GM18502 (cell line): ENCODE measurements at regions not wholly inside any gene's neighbourhood (a gene's known extent, or its start where the extent isn't known, plus 50 kb on each side); places are given as distances from the start of the nearest gene placed in this dataset.

Experiments used
- ATAC-seq: cut with Tn5 transposase; IDR thresholded peaks from one replicate; pipeline ENCODE4 v1.9.1; 2021; ENCODE audit warnings: mild to moderate bottlenecking; ENCODE audit not compliant: unreplicated experiment, poor library complexity

- no peak for ATAC-seq
These were observed 408.0 kb upstream of the SPOCK3 start for GRCh38 chr4:167642250-167642649.

- ATAC-seq: no peak
These were observed 411.1 kb upstream of the SPOCK3 start for GRCh38 chr4:167645358-167645757.

- ATAC-seq: no peak
These were observed 418.0 kb upstream of the SPOCK3 start for GRCh38 chr4:167652267-167652666.

- ATAC-seq: no peak
These were observed 403.6 kb upstream of the ANXA10 start for GRCh38 chr4:167688660-167689142.

- no peak for ATAC-seq
These were observed 389.9 kb upstream of the ANXA10 start for GRCh38 chr4:167702391-167702790.

- ATAC-seq: no peak
These were observed 380.8 kb upstream of the ANXA10 start for GRCh38 chr4:167711517-167711916.

GRCh38 chr4:167713756-167714155 lies 378.6 kb upstream of the ANXA10 start:
- no peak for ATAC-seq

GRCh38 chr4:167715176-167715575 lies 377.2 kb upstream of the ANXA10 start:
- ATAC-seq: no peak

GRCh38 chr4:167717495-167717894 lies 374.8 kb upstream of the ANXA10 start:
- ATAC-seq: no peak

- ATAC-seq: no peak
These were observed 370.5 kb upstream of the ANXA10 start for GRCh38 chr4:167721617-167722486.

GRCh38 chr4:167722487-167722808 lies 369.9 kb upstream of the ANXA10 start:
- no peak for ATAC-seq

GRCh38 chr4:167724941-167725340 lies 367.4 kb upstream of the ANXA10 start:
- ATAC-seq: no peak

GRCh38 chr4:167730769-167731168 lies 361.6 kb upstream of the ANXA10 start:
- no peak for ATAC-seq

- ATAC-seq: no peak
These were observed 347.2 kb upstream of the ANXA10 start for GRCh38 chr4:167745024-167745687.

- ATAC-seq: no peak
These were observed 325.1 kb upstream of the ANXA10 start for GRCh38 chr4:167767281-167767680.

GRCh38 chr4:167774646-167775045 lies 317.7 kb upstream of the ANXA10 start:
- ATAC-seq: no peak

- ATAC-seq: no peak
These were observed 317.0 kb upstream of the ANXA10 start for GRCh38 chr4:167775375-167775774.

GRCh38 chr4:167779280-167779679 lies 313.1 kb upstream of the ANXA10 start:
- no peak for ATAC-seq

GRCh38 chr4:167779864-167780263 lies 312.5 kb upstream of the ANXA10 start:
- ATAC-seq: no peak

GRCh38 chr4:167784826-167785225 lies 307.5 kb upstream of the ANXA10 start:
- no peak for ATAC-seq

GRCh38 chr4:167785523-167785922 lies 306.8 kb upstream of the ANXA10 start:
- ATAC-seq: no peak

- ATAC-seq: no peak
These were observed 305.8 kb upstream of the ANXA10 start for GRCh38 chr4:167786504-167786903.
